Aorta (tissue), 5 donors: ENCODE measurements at regions not wholly inside any gene's neighbourhood (a gene's known extent, or its start where the extent isn't known, plus 50 kb on each side); places are given as distances from the start of the nearest gene placed in this dataset.

Source experiments
- ATAC-seq: fragments of 200-7000 bp; cut with Tn5 transposase; one replicate; pipeline ENCODE4 v1.9.1; 2022; ENCODE audit warnings: moderate library complexity; ENCODE audit not compliant: low FRiP score
- DNase-seq, 2 donors: peaks; one replicate each; pipeline ENCODE4 v3.0.0-alpha.2; 2020
- H3K27ac ChIP-seq, 2 donors: one replicate each; pipeline ENCODE4 v1.5.1; 2013; ENCODE audit warnings: low read length in 2 of 2, mild to moderate bottlenecking in 2 of 2, moderate library complexity in 2 of 2, control low read depth in 1 of 2, inconsistent platforms in 1 of 2, low read depth in 1 of 2
- H3K27me3 ChIP-seq, 2 donors: one replicate each; pipeline ENCODE4 v1.6.1; 2013; ENCODE audit warnings: control low read depth in 1 of 2, low read length in 1 of 2, mild to moderate bottlenecking in 1 of 2, moderate library complexity in 1 of 2; ENCODE audit not compliant: insufficient read depth in 2 of 2, control insufficient read depth in 1 of 2
- H3K36me3 ChIP-seq, 2 donors: one replicate each; pipeline ENCODE4 v1.6.1; 2013; ENCODE audit warnings: control low read depth in 1 of 2, low read length in 1 of 2, mild to moderate bottlenecking in 1 of 2; ENCODE audit not compliant: insufficient read depth in 2 of 2, control insufficient read depth in 1 of 2
- H3K4me1 ChIP-seq, 2 donors: one replicate each; pipeline ENCODE4 v1.6.1; 2013; ENCODE audit warnings: low read length in 2 of 2, control low read depth in 1 of 2, mild to moderate bottlenecking in 1 of 2, moderate library complexity in 1 of 2; ENCODE audit not compliant: insufficient read depth in 2 of 2, control insufficient read depth in 1 of 2
- H3K4me3 ChIP-seq, 2 donors: one replicate each; pipeline ENCODE4 v1.5.1; 2013; ENCODE audit warnings: low read length in 2 of 2, control low read depth in 1 of 2, mild to moderate bottlenecking in 1 of 2
- H3K9me3 ChIP-seq: one replicate; pipeline ENCODE4 v1.6.1; 2013; ENCODE audit warnings: mild to moderate bottlenecking, low read length; ENCODE audit not compliant: control insufficient read depth
- WGBS, 2 donors: extraction: QIAGEN DNeasy Blood & Tissue Kit; methylation state at CpG; one replicate each; pipeline ENCODE4 v1.1.7; 2013; 5-methylcytosine and 5-hydroxymethylcytosine counted together
- intact Hi-C, 2 donors: fragments of 100-400 bp; cut with DNase I; formaldehyde crosslinking; loops; one replicate each; pipeline versions ENCODE4 v1.14.2 to v1.15.0; 2022
- donor health status: healthy with polysubstance abuse.
- donor health status: Bipolar disorder and iron deficiency.
- donor health status: DM: no; HTN: no; CAD: no.
- donor health status: DM: no; HTN: no; CAD: no.
- donor health status: DM: yes; HTN: yes; CAD: no.

- no peaks in the 10 kb centered on the region for H3K4me1 ChIP-seq
- no peak overlapping the region for H3K27ac ChIP-seq
- H3K4me3 ChIP-seq = no peak overlapping the region
- intact Hi-C loops = no loop called here
- no peak for ATAC-seq
- no peaks in the 10 kb centered on the region for H3K9me3 ChIP-seq
- H3K27me3 ChIP-seq = no peaks in the 10 kb centered on the region
- DNase-seq = no peak
- 88 to 89% methylated on average over 4 of the region's 4 CpGs for WGBS, 2 donors
- no peaks in the 10 kb centered on the region for H3K36me3 ChIP-seq
Observed at GRCh38 chr7:12066004-12066403, 145.1 kb upstream of the TMEM106B start.

DNA sequence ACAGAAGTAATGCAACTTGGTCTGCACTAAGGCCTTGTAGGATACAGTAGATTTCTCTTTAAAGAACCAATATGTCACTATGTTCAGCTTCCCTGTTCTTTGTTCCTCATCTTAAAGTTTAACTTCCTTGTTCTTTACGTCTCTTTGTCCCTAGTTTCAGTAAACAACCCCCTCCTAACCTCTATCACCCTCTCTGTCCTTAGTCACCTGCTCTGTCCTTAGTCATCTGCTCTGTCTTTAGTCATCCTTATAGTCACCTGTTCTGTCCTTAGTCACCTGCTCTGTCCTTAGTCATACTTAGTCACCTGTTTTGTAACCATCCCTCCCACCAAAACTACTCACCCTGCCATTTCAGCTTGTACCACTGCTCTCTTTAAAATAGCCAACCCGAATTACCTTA is 144.6 kb upstream of the TMEM106B start:
- no peak for ATAC-seq
- Histone ChIP-seq H3K36me3 (no peaks in the 10 kb centered on the region), H3K27me3 (no peaks in the 10 kb centered on the region), H3K4me3 (no peak overlapping the region), H3K4me1 (no peaks in the 10 kb centered on the region), H3K9me3 (no peaks in the 10 kb centered on the region), H3K27ac (no peak overlapping the region)
- intact Hi-C loops = no loop called here
- 75% methylated on average over 2 of the region's 2 CpGs for WGBS, 2 donors
- DNase-seq = no peak

DNA sequence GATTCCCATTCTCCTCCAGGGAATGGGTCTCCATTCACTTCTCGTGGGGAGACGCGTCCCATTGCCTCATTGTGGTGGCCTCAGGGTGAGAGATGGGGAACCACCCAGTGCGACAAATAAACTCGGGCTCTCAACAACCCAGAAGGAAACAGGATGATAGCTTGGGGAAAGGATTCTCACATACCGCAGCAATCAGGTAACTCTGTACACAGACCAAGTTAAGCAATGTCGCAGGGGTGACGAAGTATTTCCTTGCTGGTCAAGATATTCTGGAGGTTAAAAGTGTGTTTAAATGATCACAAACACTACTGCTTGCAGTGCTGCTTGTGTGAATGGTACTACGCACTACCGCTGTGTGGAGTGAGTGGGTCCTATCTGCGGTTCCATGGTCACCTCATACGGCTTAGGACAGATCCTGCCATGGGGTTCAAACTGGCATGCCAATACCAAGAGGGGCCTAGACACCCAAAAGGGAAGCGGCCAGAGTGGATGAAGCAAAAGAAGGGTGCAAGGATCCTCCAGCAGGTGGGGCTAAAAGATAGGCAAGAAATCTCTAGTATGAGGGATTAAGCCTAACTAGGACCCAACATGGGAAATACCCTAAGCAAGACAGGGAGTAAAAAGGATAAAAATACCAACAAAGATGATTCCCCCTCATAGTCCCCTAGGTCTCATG is 143.8 kb upstream of the TMEM106B start:
- intact Hi-C loops = no loop called here
- Histone ChIP-seq H3K27ac (no peak overlapping the region), H3K4me1 (no peaks in the 10 kb centered on the region), H3K27me3 (no peaks in the 10 kb centered on the region), H3K36me3 (no peaks in the 10 kb centered on the region), H3K4me3 (no peak overlapping the region), H3K9me3 (no peaks in the 10 kb centered on the region)
- ATAC-seq = peak; percentile 54
- no peak for DNase-seq
- 77% methylated on average over 13 of the region's 13 CpGs for WGBS, 2 donors

- intact Hi-C loops = no loop called here
- WGBS, 2 donors = 93 to 96% methylated on average over 1 of the region's 1 CpG
- Histone ChIP-seq H3K4me3 (no peak overlapping the region), H3K9me3 (no peaks in the 10 kb centered on the region), H3K4me1 (no peaks in the 10 kb centered on the region), H3K27me3 (no peaks in the 10 kb centered on the region), H3K27ac (no peak overlapping the region), H3K36me3 (no peaks in the 10 kb centered on the region)
- ATAC-seq (no peak), DNase-seq (no peak)
Observed at GRCh38 chr7:12069757-12070156, 141.3 kb upstream of the TMEM106B start.

- no peaks in the 10 kb centered on the region for H3K27me3 ChIP-seq
- H3K4me1 ChIP-seq = no peaks in the 10 kb centered on the region
- peaks cover 3% of the 10 kb centered on the region for H3K9me3 ChIP-seq
- no peak overlapping the region for H3K27ac ChIP-seq
- H3K4me3 ChIP-seq = no peak overlapping the region
- no peaks in the 10 kb centered on the region for H3K36me3 ChIP-seq
- 56 to 77% methylated on average over 1 of the region's 1 CpG for WGBS, 2 donors
- intact Hi-C loops = no loop called here
- ATAC-seq (no peak), DNase-seq (no peak)
Observed at GRCh38 chr7:12074889-12075288, 136.2 kb upstream of the TMEM106B start.

DNA sequence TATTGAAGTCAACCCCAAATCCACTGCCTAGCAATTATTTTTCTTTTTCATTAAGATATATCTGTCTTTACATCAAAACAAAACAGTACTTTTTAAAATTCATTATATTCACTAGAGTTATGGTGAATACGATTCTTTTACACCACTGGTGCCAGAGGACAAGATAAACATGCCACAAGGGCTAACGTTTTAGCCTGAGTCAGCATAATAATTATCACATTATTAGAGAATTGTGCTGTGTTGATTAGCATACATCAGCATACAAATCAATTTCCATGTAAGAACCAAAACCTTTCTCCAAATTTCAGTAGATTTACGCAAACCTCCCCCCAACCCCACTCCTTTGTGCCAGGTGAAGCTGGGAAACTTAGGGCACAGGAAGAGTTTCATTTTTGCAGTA is 131.1 kb upstream of the TMEM106B start:
- DNase-seq = no peak
- whole genome bisulfite sequencing, 2 donors = 57% methylated on average over 3 of the region's 3 CpGs
- H3K9me3 ChIP-seq = peaks cover 2% of the 10 kb centered on the region
- no peak overlapping the region for H3K27ac ChIP-seq
- H3K27me3 ChIP-seq = no peaks in the 10 kb centered on the region
- intact Hi-C loops = no loop called here
- H3K4me3 ChIP-seq = no peak overlapping the region
- ATAC-seq = no peak
- no peaks in the 10 kb centered on the region for H3K4me1 ChIP-seq
- no peaks in the 10 kb centered on the region for H3K36me3 ChIP-seq

DNA sequence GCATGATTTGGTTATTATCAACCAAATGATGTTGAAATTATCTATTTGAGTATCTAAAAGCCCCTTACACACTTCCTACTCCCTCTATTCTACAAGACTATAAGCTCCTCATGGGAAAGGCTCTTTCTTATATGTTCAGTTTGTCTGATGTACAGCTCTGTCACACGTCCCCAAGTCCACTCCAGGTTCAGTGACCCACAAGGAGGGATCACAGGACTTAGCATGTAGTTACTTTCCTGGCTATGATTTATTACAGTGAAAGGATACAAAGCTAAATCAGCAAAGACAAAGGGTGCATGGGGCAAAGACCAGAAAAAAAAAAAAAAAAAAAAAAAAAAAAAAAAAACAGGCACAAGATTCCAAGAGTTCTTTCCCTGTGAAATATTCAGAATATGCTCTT is 125.6 kb upstream of the TMEM106B start:
- Histone ChIP-seq H3K27me3 (no peaks in the 10 kb centered on the region), H3K27ac (no peak overlapping the region), H3K9me3 (no peaks in the 10 kb centered on the region), H3K4me3 (no peak overlapping the region), H3K4me1 (no peaks in the 10 kb centered on the region), H3K36me3 (no peaks in the 10 kb centered on the region)
- intact Hi-C loops = no loop called here
- 32 to 56% methylated on average over 1 of the region's 1 CpG for WGBS, 2 donors
- DNase-seq = no peak
- no peak for ATAC-seq

- ATAC-seq = peak; percentile 33
- Histone ChIP-seq H3K4me3 (no peak overlapping the region), H3K27me3 (no peaks in the 10 kb centered on the region), H3K9me3 (no peaks in the 10 kb centered on the region), H3K36me3 (no peaks in the 10 kb centered on the region), H3K27ac (no peak overlapping the region), H3K4me1 (no peaks in the 10 kb centered on the region)
- DNase-seq = no peak
- intact Hi-C loops = loop anchor here in 1 of 2 donors (10.0 kb wide), 1 partner anchor 225 kb away; no protein-coding TSS in a partner anchor
- 73 to 78% methylated on average over 9 of the region's 9 CpGs for WGBS, 2 donors
Observed at GRCh38 chr7:12089951-12090756, 120.9 kb upstream of the TMEM106B start.

- Histone ChIP-seq H3K36me3 (no peaks in the 10 kb centered on the region), H3K27me3 (no peaks in the 10 kb centered on the region), H3K4me1 (no peaks in the 10 kb centered on the region), H3K9me3 (no peaks in the 10 kb centered on the region), H3K27ac (no peak overlapping the region), H3K4me3 (no peak overlapping the region)
- no peak for DNase-seq
- peak; percentile 10 for ATAC-seq
- intact Hi-C loops = loop anchor here in 1 of 2 donors (10.0 kb wide), 1 partner anchor 224 kb away; no protein-coding TSS in a partner anchor
- WGBS, 2 donors = 69 to 73% methylated on average over 5 of the region's 5 CpGs
Observed at GRCh38 chr7:12090757-12091221, 120.3 kb upstream of the TMEM106B start.
